Neural cell (in vitro differentiated cells): ENCODE measurements at regions not wholly inside any gene's neighbourhood (a gene's known extent, or its start where the extent isn't known, plus 50 kb on each side); places are given as distances from the start of the nearest gene placed in this dataset.

Experiments used
- H2AFZ ChIP-seq: fragments of 200-600, 300-800 bp; sonication (generic), shearing (Covaris generic); 2 replicates; pipeline ENCODE4 v1.6.0; 2014; ENCODE audit warnings: low read depth, mild to moderate bottlenecking, antibody characterized with exemption, low read length, moderate library complexity
- H3F3A ChIP-seq: fragments of 200-600 bp; shearing (Covaris generic); 2 replicates; pipeline ENCODE4 v1.6.1; 2016; ENCODE audit warnings: mild to moderate bottlenecking, moderate library complexity, mixed read lengths, antibody characterized with exemption, low read length; ENCODE audit not compliant: insufficient read depth, poor library complexity, severe bottlenecking
- H3K27ac ChIP-seq: fragments of 200-600, 300-800 bp; sonication (generic), shearing (Covaris generic); 2 replicates; pipeline ENCODE4 v1.5.1; 2014; ENCODE audit warnings: mild to moderate bottlenecking, low read length, moderate library complexity
- H3K27me3 ChIP-seq: fragments of 300-800, 200-600 bp; sonication (generic), shearing (Covaris generic); 2 replicates; pipeline ENCODE4 v1.6.0; 2014; ENCODE audit warnings: mild to moderate bottlenecking, low read depth, low read length, moderate library complexity; ENCODE audit not compliant: insufficient read depth
- H3K36me3 ChIP-seq: fragments of 300-800, 200-600 bp; sonication (generic), shearing (Covaris generic); 2 replicates; pipeline ENCODE4 v1.5.1; 2014; ENCODE audit warnings: mild to moderate bottlenecking, antibody characterized with exemption, low read length, moderate library complexity; ENCODE audit not compliant: insufficient read depth
- H3K4me2 ChIP-seq: fragments of 300-800, 200-600 bp; sonication (generic), shearing (Covaris generic); 2 replicates; pipeline ENCODE4 v1.6.0; 2014; ENCODE audit warnings: mild to moderate bottlenecking, low read length
- H3K4me3 ChIP-seq: fragments of 300-800, 200-600 bp; sonication (generic), shearing (Covaris generic); 2 replicates; pipeline ENCODE4 v1.5.1; 2014; ENCODE audit warnings: mild to moderate bottlenecking, low read length, moderate library complexity
- H3K79me2 ChIP-seq: fragments of 200-600 bp; shearing (Covaris generic); replicated peaks from 2 replicates; pipeline ENCODE4 v1.6.0; 2014; ENCODE audit warnings: mild to moderate bottlenecking, low read length, moderate library complexity; ENCODE audit not compliant: insufficient read depth
- H3K9ac ChIP-seq: fragments of 300-800, 200-600 bp; sonication (generic), shearing (Covaris generic); 2 replicates; pipeline ENCODE4 v1.6.1; 2016; ENCODE audit warnings: mild to moderate bottlenecking, low read length, mixed read lengths
- H3K9me2 ChIP-seq: fragments of 200-600 bp; shearing (Covaris generic); 2 replicates; pipeline ENCODE4 v1.6.1; 2016; ENCODE audit warnings: mild to moderate bottlenecking, low read length, mixed read lengths; ENCODE audit not compliant: insufficient read depth
- H3K9me3 ChIP-seq: fragments of 200-600, 300-800 bp; sonication (generic), shearing (Covaris generic); 2 replicates; pipeline ENCODE4 v1.6.1; 2016; ENCODE audit warnings: mild to moderate bottlenecking, mixed run types, low read length, moderate library complexity, mixed read lengths
- H4K20me1 ChIP-seq: fragments of 200-600 bp; shearing (Covaris generic); 2 replicates; pipeline ENCODE4 v1.6.1; 2016; ENCODE audit warnings: mild to moderate bottlenecking, mixed run types; ENCODE audit not compliant: insufficient read depth
- EP300 ChIP-seq: fragments of 450-650 bp; conservative IDR thresholded peaks from 2 replicates; pipeline ENCODE4 v1.6.1; 2014; ENCODE audit warnings: antibody characterized with exemption, mild to moderate bottlenecking, moderate library complexity; ENCODE audit not compliant: poor library complexity, severe bottlenecking
- EZH2 ChIP-seq: fragments of 200-600, 300-800 bp; shearing (Covaris generic), sonication (generic); IDR thresholded peaks from 2 replicates; pipeline ENCODE4 v1.6.1; 2014; ENCODE audit warnings: antibody characterized with exemption, low read length, borderline replicate concordance, mild to moderate bottlenecking; ENCODE audit not compliant: insufficient read depth, poor library complexity, severe bottlenecking
- MXI1 ChIP-seq: fragments of 450-650 bp; conservative IDR thresholded peaks from 2 replicates; pipeline ENCODE4 v1.6.1; 2014; ENCODE audit warnings: antibody characterized with exemption, mild to moderate bottlenecking; ENCODE audit not compliant: poor library complexity, severe bottlenecking
- POLR2AphosphoS5 ChIP-seq: IDR thresholded peaks from 2 replicates; pipeline ENCODE4 v1.6.1; 2012
- RAD21 ChIP-seq: fragments of 450-650 bp; conservative IDR thresholded peaks from 2 replicates; pipeline ENCODE4 v1.6.1; 2014; ENCODE audit warnings: antibody characterized with exemption, mild to moderate bottlenecking, moderate library complexity
- SMC3 ChIP-seq: fragments of 450-650 bp; conservative IDR thresholded peaks from 2 replicates; pipeline ENCODE4 v1.6.1; 2014; ENCODE audit warnings: antibody characterized with exemption, mild to moderate bottlenecking, moderate library complexity; ENCODE audit not compliant: poor library complexity
- TAF1 ChIP-seq: IDR thresholded peaks from 2 replicates; pipeline ENCODE4 v1.6.1; 2012; ENCODE audit warnings: low read depth
- TF ChIP-seq, protein P1 (sequence below): fragments of 450-650 bp; IDR thresholded peaks from 2 replicates; pipeline ENCODE4 v1.5.1; 2014; ENCODE audit warnings: antibody characterized with exemption, mild to moderate bottlenecking, moderate library complexity; ENCODE audit not compliant: poor library complexity, severe bottlenecking
- TF ChIP-seq, protein P2 (sequence below): IDR thresholded peaks from 2 replicates; pipeline ENCODE4 v1.6.1; 2012; ENCODE audit warnings: borderline replicate concordance

DNA sequence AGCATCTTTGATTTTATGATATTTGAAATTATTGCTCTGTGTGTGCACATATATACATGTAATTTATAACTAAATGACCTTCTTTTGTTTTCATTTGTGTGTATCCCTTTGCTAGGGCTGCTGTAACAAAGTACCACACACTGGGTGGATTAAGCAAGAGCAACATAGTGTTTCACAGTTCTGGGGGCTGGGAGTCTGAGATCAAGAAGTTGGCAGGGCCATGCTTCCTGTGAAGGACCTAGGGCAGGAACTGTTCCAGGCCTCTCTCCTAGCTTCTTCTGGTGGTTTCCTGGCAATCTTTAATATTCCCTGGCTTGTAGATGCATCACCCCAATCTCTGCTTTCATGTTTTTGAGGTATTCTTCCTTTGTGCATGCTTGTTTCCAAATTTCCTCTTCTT is 1043.9 kb downstream of the TSN start:
- H3K9me2 ChIP-seq: no peaks in the 10 kb centered on the region
- H3K36me3 ChIP-seq: no peaks in the 10 kb centered on the region
- H3K9me3 ChIP-seq: no peaks in the 10 kb centered on the region
- H2AFZ ChIP-seq: no peak overlapping the region
- TF ChIP-seq POLR2AphosphoS5 (no peak), EZH2 (no peak), RAD21 (no peak), SMC3 (no peak), MXI1 (no peak), TAF1 (no peak), EP300 (no peak)
- TF ChIP-seq, protein P1, sequence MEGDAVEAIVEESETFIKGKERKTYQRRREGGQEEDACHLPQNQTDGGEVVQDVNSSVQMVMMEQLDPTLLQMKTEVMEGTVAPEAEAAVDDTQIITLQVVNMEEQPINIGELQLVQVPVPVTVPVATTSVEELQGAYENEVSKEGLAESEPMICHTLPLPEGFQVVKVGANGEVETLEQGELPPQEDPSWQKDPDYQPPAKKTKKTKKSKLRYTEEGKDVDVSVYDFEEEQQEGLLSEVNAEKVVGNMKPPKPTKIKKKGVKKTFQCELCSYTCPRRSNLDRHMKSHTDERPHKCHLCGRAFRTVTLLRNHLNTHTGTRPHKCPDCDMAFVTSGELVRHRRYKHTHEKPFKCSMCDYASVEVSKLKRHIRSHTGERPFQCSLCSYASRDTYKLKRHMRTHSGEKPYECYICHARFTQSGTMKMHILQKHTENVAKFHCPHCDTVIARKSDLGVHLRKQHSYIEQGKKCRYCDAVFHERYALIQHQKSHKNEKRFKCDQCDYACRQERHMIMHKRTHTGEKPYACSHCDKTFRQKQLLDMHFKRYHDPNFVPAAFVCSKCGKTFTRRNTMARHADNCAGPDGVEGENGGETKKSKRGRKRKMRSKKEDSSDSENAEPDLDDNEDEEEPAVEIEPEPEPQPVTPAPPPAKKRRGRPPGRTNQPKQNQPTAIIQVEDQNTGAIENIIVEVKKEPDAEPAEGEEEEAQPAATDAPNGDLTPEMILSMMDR: no peak
- TF ChIP-seq, protein P2, sequence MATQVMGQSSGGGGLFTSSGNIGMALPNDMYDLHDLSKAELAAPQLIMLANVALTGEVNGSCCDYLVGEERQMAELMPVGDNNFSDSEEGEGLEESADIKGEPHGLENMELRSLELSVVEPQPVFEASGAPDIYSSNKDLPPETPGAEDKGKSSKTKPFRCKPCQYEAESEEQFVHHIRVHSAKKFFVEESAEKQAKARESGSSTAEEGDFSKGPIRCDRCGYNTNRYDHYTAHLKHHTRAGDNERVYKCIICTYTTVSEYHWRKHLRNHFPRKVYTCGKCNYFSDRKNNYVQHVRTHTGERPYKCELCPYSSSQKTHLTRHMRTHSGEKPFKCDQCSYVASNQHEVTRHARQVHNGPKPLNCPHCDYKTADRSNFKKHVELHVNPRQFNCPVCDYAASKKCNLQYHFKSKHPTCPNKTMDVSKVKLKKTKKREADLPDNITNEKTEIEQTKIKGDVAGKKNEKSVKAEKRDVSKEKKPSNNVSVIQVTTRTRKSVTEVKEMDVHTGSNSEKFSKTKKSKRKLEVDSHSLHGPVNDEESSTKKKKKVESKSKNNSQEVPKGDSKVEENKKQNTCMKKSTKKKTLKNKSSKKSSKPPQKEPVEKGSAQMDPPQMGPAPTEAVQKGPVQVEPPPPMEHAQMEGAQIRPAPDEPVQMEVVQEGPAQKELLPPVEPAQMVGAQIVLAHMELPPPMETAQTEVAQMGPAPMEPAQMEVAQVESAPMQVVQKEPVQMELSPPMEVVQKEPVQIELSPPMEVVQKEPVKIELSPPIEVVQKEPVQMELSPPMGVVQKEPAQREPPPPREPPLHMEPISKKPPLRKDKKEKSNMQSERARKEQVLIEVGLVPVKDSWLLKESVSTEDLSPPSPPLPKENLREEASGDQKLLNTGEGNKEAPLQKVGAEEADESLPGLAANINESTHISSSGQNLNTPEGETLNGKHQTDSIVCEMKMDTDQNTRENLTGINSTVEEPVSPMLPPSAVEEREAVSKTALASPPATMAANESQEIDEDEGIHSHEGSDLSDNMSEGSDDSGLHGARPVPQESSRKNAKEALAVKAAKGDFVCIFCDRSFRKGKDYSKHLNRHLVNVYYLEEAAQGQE: no peak
- H3K27me3 ChIP-seq: no peaks in the 10 kb centered on the region
- H3K4me2 ChIP-seq: no peak overlapping the region
- no peaks in the 10 kb centered on the region for H3K79me2 ChIP-seq
- H4K20me1 ChIP-seq: no peaks in the 10 kb centered on the region
- no peak overlapping the region for H3K4me3 ChIP-seq
- no peaks in the 10 kb centered on the region for H3F3A ChIP-seq
- no peak overlapping the region for H3K9ac ChIP-seq
- no peak overlapping the region for H3K27ac ChIP-seq

DNA sequence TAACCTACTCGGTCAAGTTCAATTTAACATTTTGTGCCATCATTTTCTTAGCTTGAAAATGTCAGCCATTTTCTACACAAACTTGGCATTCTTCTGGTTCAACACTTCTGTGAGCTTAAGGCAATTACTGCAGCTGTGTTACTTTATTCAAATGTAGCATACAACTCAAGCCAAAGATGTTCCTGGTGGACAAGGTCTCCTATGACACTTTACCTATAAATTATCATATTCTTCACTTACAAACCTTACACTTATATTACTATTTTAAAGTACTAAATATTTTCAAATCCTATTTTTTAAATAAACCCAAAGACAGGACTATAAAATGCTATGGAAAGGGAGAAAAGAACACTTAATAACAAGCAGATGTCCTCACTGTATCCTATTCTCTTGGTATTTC is 1045.3 kb downstream of the TSN start:
- H3K9me2 ChIP-seq: no peaks in the 10 kb centered on the region
- H3K9ac ChIP-seq: no peak overlapping the region
- no peaks in the 10 kb centered on the region for H3K27me3 ChIP-seq
- H3K4me3 ChIP-seq: no peak overlapping the region
- no peak overlapping the region for H3K4me2 ChIP-seq
- no peaks in the 10 kb centered on the region for H3K79me2 ChIP-seq
- H2AFZ ChIP-seq: no peak overlapping the region
- no peak overlapping the region for H3K27ac ChIP-seq
- H4K20me1 ChIP-seq: no peaks in the 10 kb centered on the region
- H3K36me3 ChIP-seq: no peaks in the 10 kb centered on the region
- H3F3A ChIP-seq: no peaks in the 10 kb centered on the region
- H3K9me3 ChIP-seq: no peaks in the 10 kb centered on the region
- TF ChIP-seq EP300 (no peak), POLR2AphosphoS5 (no peak), RAD21 (no peak), SMC3 (no peak), MXI1 (no peak)
- TF ChIP-seq, protein P2: no peak
- TF ChIP-seq, protein P1: no peak
